SK-N-MC (cell line): ENCODE measurements at regions not wholly inside any gene's neighbourhood (a gene's known extent, or its start where the extent isn't known, plus 50 kb on each side); places are given as distances from the start of the nearest gene placed in this dataset.

Experiments used
- EZH2 ChIP-seq: fragments of 200-600 bp; sonication (generic); IDR thresholded peaks from one replicate; pipeline ENCODE4 v1.6.1; 2017; ENCODE audit warnings: antibody characterized with exemption
- FOXP2 ChIP-seq: optimal IDR thresholded peaks from 2 replicates; pipeline ENCODE3; 2011; ENCODE audit warnings: mild to moderate bottlenecking, moderate library complexity; ENCODE audit not compliant: insufficient read depth; ENCODE audit errors: extremely low read length, control extremely low read depth
- POLR2AphosphoS5 ChIP-seq: IDR thresholded peaks from 2 replicates; pipeline ENCODE4 v1.6.1; 2012; ENCODE audit warnings: mild to moderate bottlenecking, low read depth, low read length, borderline replicate concordance

- no peak for TF ChIP-seq POLR2AphosphoS5
- no peak for TF ChIP-seq EZH2
- TF ChIP-seq FOXP2 = no peak
Measured at GRCh38 chr5:4203146-4203545, 607.5 kb downstream of the IRX1 start.
